Muscle of leg (tissue), 3 donors: ENCODE measurements at regions not wholly inside any gene's neighbourhood (a gene's known extent, or its start where the extent isn't known, plus 50 kb on each side); places are given as distances from the start of the nearest gene placed in this dataset.
A peak's percentile ranks its signal among the peaks of the same experiment; 100 is the strongest.

Experiments
- DNase-seq: peaks from one replicate; pipeline ENCODE4 v3.0.0; 2013
- H3K27ac ChIP-seq: one replicate; pipeline ENCODE4 v1.5.1; 2013; ENCODE audit warnings: mild to moderate bottlenecking, low read length, control low read depth
- H3K27me3 ChIP-seq: one replicate; pipeline ENCODE4 v1.6.1; 2013; ENCODE audit warnings: low read length; ENCODE audit not compliant: control insufficient read depth, insufficient read depth
- H3K36me3 ChIP-seq: one replicate; pipeline ENCODE4 v1.6.1; 2013; ENCODE audit warnings: low read length; ENCODE audit not compliant: control insufficient read depth, insufficient read depth
- H3K4me1 ChIP-seq: one replicate; pipeline ENCODE4 v1.6.1; 2013; ENCODE audit warnings: low read length; ENCODE audit not compliant: control insufficient read depth, insufficient read depth
- H3K4me3 ChIP-seq: one replicate; pipeline ENCODE4 v1.5.1; 2013; ENCODE audit warnings: low read length, control low read depth
- H3K9me3 ChIP-seq: replicated peaks from 2 replicates; pipeline ENCODE4 v1.6.1; 2013; ENCODE audit warnings: low read depth, low read length; ENCODE audit not compliant: control insufficient read depth
- WGBS: methylation state at CpG from one replicate; pipeline ENCODE4 v1.1.5; 2013; ENCODE audit warnings: missing lambda C conversion rate; ENCODE audit not compliant: insufficient coverage; 5-methylcytosine and 5-hydroxymethylcytosine counted together

DNA sequence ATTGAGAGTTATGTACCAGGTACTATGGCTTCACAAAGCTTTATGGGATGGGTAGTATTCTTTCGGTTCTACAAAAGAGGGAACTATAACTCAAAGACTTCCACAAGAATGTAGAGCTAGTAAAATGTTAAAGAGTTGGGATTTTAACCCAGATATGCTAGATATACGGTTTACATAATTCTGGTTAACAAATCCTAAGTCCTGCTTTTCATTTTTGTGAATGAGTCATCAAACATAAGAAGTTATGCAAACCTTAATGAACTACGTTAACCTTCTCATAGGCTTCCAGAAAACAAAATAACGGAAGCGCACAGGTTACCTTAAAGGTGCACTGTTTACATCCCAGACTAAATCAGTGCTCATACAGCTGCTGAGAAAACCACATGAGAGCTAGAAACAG lies 1049.3 kb downstream of the MCTP2 start:
- Histone ChIP-seq H3K4me3 (no peak overlapping the region), H3K27ac (no peak overlapping the region), H3K4me1 (no peaks in the 10 kb centered on the region), H3K36me3 (no peaks in the 10 kb centered on the region), H3K9me3 (no peaks in the 10 kb centered on the region), H3K27me3 (no peaks in the 10 kb centered on the region)
- no peak for DNase-seq
- WGBS, result no CpG with 5 or more reads among the region's 5 CpGs

DNA sequence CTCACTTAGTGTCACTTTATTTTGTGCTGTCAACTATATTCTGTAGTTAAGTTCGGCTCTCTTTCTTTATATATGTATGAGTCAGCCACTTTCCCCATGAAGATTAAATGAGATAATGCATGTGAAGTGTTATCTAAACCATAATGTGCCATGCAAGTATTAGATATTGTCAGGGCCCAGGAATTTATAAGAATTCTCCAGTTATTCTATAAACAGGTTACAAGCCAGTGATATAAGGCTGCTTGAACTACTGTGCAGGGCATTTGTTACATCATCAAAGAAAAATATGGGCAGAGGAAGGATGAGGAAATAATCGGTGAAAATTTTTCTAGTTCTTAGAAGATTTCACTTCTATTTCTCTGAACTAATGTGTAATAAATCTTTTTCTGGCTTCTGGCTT lies 1049.0 kb upstream of the NR2F2 start:
- H3K4me1 ChIP-seq, result no peaks in the 10 kb centered on the region
- no peak overlapping the region for H3K4me3 ChIP-seq
- no peak overlapping the region for H3K27ac ChIP-seq
- WGBS, result no CpG with 5 or more reads among the region's 2 CpGs
- H3K36me3 ChIP-seq, result no peaks in the 10 kb centered on the region
- H3K9me3 ChIP-seq, result no peaks in the 10 kb centered on the region
- DNase-seq, result no peak
- H3K27me3 ChIP-seq, result no peaks in the 10 kb centered on the region

DNA sequence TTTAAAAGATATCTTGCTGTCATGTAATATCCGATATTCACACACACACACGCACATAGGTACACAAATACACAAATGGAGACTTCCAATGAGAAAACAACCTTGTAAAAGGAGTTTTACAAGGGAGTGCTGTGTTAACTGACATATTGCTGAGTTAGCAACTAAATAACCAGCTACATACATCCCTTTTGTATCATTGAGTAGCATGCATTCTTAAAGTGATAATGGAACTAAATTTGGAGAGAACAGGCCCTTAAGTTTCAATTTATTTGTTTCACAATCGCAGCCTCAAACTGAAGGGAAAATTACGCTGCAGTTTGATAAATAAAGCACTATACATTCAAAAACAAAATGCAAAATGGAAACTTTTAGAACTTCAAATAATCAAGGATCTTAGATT lies 1046.0 kb upstream of the NR2F2 start:
- H3K9me3 ChIP-seq, result no peaks in the 10 kb centered on the region
- WGBS, result no CpG with 5 or more reads among the region's 4 CpGs
- H3K27ac ChIP-seq, result no peak overlapping the region
- no peaks in the 10 kb centered on the region for H3K27me3 ChIP-seq
- no peak overlapping the region for H3K4me3 ChIP-seq
- no peak for DNase-seq
- no peaks in the 10 kb centered on the region for H3K4me1 ChIP-seq
- H3K36me3 ChIP-seq, result no peaks in the 10 kb centered on the region

DNA sequence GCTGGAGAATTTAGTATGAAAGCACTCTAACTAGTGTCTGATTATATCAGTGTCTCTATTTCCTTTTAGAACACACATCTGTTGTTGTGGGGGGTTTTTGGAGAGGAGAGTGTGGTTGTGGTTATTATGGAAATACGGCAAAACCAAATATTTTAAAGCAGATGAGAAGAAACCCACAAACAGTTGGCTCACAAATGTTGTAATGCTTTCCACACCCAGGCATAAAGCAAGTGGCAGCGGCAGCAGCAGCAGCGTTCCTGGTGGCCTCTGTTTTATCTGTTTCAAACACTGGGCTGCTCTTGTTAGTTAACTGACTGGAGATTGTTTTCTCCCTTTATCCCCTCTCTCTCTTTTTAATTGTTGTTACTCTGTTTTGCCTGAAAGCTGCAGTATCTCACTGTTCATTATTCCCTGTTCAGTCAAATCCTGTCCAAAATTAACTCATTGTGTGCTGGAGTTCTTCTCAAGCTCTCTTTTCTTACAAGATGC lies 1045.5 kb upstream of the NR2F2 start:
- 33% methylated on average over 2 of the region's 3 CpGs for WGBS
- DNase-seq, result peak; percentile 88
- H3K9me3 ChIP-seq, result no peaks in the 10 kb centered on the region
- H3K27me3 ChIP-seq, result no peaks in the 10 kb centered on the region
- no peak overlapping the region for H3K27ac ChIP-seq
- H3K4me1 ChIP-seq, result no peaks in the 10 kb centered on the region
- H3K4me3 ChIP-seq, result no peak overlapping the region
- H3K36me3 ChIP-seq, result no peaks in the 10 kb centered on the region

DNA sequence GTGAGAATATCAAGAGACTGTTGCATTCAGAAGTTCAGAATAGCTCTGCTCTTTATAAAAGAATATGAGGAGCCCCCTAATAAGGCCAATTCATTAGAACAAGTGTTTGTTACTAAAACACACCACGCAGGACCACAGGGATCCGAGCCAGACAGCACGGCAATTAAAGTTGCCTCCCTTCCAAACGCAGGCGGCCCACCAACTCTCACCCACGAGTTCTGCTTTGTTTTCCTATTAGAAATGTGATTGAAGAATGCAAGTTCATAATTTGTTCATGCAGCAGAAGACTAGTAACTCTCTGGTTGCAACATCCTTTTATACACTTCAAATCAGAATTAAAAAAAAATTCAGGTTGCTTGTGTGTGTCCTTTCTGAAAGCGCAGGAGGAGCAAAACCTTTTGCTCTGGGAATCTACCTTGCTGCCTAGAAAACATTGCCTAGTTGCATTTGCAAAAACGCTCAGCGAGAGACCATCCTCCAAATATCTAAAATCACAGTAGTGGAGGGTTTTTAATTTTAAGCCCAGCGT lies 1044.1 kb upstream of the NR2F2 start:
- H3K9me3 ChIP-seq, result no peaks in the 10 kb centered on the region
- no peaks in the 10 kb centered on the region for H3K4me1 ChIP-seq
- no peak overlapping the region for H3K4me3 ChIP-seq
- H3K36me3 ChIP-seq, result no peaks in the 10 kb centered on the region
- DNase-seq, result no peak
- WGBS, result 20% methylated on average over 1 of the region's 10 CpGs
- H3K27me3 ChIP-seq, result no peaks in the 10 kb centered on the region
- H3K27ac ChIP-seq, result no peak overlapping the region

DNA sequence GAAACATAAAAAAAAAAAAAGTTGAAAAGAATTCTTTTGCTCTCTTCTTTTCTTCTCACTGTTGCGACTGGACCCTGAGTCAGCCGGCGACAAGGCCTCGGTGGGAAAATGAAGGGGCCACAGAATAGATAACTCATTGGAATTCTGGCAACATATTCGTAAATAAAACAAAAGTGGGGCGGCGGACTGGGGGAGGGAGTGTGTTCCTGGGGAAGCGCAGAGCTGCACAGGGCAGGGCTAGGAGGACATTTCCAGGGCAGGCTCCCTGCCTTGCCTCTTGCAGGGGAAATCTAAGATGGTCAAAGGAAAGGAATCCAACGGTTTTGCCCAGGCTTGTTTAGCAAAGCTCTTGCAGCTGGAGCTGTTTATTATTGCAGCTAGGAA lies 1042.8 kb upstream of the NR2F2 start:
- Histone ChIP-seq H3K9me3 (no peaks in the 10 kb centered on the region), H3K27ac (no peak overlapping the region), H3K27me3 (no peaks in the 10 kb centered on the region), H3K4me3 (no peak overlapping the region), H3K36me3 (no peaks in the 10 kb centered on the region), H3K4me1 (peaks cover under 1% of the 10 kb centered on the region)
- no peak for DNase-seq
- 88% methylated on average over 5 of the region's 9 CpGs for WGBS

DNA sequence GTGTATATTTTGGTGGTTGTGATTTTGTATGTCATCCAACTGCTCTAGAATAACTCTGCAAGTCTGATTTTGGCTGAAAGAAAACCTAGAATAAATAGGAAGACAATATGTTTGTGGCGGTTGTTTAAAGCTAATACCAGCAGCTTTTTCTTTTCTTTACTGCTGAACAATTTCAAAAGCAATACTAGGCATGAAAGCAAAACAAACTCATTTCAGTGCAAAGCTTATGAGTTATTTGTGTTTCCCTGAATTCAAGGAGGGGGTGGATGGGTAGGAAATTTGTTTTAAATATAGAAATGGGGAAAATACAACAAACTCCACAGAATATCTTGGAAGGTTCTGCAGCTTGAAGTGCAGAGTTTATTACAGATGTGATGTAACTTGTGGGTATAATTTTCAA lies 1041.9 kb upstream of the NR2F2 start:
- Histone ChIP-seq H3K27ac (peak overlapping the region; percentile 9), H3K4me1 (peaks cover 8% of the 10 kb centered on the region), H3K36me3 (no peaks in the 10 kb centered on the region), H3K27me3 (no peaks in the 10 kb centered on the region), H3K4me3 (no peak overlapping the region), H3K9me3 (no peaks in the 10 kb centered on the region)
- no peak for DNase-seq
- WGBS, result no CpG with 5 or more reads among the region's 1 CpG

DNA sequence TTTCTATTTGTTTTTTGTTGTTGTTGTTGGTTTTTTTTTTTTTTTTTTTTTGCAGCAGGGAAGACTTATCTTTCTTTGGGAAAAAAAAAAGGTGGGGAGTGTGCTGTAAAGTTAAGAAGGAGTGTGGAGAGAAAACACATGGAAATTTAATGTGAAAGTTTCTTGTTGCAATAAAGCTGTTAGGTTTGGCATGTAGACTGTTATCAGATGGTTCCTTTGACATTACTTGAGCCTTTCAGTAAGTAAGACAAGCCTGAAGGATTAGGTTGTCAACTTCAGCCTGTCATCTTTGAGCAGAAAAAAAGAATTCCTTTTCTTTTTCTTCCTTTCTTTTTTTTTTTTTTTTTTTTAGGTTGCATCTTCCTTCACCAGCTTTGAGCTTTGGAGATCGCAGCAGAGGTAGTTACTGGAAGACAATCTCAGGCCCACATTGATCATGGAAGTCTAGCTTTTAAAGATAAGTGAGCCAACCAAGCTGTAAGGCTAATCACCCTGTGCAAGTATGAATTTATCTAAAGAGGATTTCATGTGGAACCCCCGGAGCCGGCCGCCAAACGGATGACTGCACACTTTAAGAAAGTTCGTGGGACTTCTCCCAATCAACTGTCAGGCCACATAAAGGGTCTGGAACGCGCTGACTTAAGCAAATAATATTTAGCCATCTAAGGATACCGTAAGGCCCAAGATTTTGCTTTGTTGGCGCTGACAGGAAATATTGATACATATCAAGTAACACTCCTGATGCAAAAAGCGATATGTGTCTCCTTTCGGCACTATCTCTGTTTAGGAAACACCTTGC lies 1040.1 kb upstream of the NR2F2 start:
- Histone ChIP-seq H3K27me3 (no peaks in the 10 kb centered on the region), H3K27ac (no peak overlapping the region), H3K4me1 (peaks cover 13% of the 10 kb centered on the region), H3K4me3 (no peak overlapping the region), H3K36me3 (no peaks in the 10 kb centered on the region), H3K9me3 (no peaks in the 10 kb centered on the region)
- 90% methylated on average over 10 of the region's 12 CpGs for WGBS
- no peak for DNase-seq

DNA sequence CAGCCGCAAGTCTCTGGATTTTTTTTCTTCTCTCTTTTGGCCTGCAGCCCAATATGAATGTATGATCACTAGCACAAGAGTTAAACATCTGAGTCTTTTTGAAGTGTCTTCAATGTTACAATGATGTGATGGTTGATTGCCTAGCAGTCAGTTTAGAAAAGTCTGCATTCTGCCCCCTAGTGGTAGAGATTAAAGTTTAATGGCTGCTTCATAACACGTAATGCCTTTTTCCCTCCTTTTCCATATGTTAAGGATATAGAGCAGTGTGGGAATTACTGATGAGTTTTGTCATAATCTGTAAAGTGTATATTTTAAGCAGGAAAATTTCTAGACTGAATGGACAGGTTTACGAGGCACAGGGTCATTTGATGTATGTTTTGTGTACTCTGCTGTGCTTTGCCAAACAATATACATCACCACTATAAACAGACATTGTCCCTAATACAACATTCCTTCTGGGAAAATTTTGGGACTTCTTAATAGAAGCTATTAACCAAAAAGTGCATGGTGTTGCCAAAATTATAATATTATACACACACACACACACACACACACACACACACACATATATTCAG lies 1038.5 kb upstream of the NR2F2 start:
- DNase-seq, result peak; percentile 59
- no CpG with 5 or more reads among the region's 3 CpGs for WGBS
- H3K27ac ChIP-seq, result no peak overlapping the region
- no peaks in the 10 kb centered on the region for H3K9me3 ChIP-seq
- H3K4me3 ChIP-seq, result no peak overlapping the region
- H3K4me1 ChIP-seq, result peaks cover 27% of the 10 kb centered on the region
- no peaks in the 10 kb centered on the region for H3K27me3 ChIP-seq
- H3K36me3 ChIP-seq, result no peaks in the 10 kb centered on the region

DNA sequence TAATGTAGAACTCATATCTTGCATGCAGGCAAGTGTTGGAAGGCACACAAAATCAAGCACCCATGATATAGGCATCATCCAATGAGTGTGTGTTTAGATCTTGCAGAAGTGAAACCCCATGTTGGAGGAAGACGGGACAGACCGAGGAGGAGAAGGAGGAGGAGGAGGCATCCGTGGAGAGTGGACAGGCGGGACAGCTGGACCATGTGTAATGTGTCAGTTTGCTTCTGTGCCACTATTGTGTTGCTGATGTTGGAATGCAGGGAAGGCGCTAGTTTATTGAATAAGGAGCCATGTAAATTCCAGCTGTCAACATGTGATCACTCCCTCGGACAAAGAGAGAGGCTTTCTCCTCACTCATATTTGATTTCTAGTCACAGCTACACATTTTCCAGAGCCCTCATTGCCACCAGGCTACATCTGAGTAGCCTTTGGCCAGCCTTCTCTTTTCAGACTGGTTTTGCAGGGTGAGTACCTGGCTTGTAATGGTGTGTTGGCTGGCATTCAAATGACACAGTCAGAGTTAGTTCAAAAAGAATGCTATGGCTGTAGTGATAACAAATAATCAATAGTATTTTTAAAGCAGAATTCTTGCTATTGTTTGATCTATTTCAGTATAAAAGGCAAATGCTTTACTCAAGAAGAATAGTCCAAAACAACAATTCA lies 1037.6 kb upstream of the NR2F2 start:
- no peak overlapping the region for H3K4me3 ChIP-seq
- peaks cover 27% of the 10 kb centered on the region for H3K4me1 ChIP-seq
- no peaks in the 10 kb centered on the region for H3K36me3 ChIP-seq
- WGBS, result 84% methylated on average over 4 of the region's 6 CpGs
- no peaks in the 10 kb centered on the region for H3K9me3 ChIP-seq
- no peak for DNase-seq
- H3K27me3 ChIP-seq, result no peaks in the 10 kb centered on the region
- no peak overlapping the region for H3K27ac ChIP-seq
